HG03066 (cell line): ENCODE measurements at regions not wholly inside any gene's neighbourhood (a gene's known extent, or its start where the extent isn't known, plus 50 kb on each side); places are given as distances from the start of the nearest gene placed in this dataset.
"Not testable (repeated sequence)": the region's sequence is repeated elsewhere in the genome, so short reads cannot be mapped to it uniquely, and the experiment has no call there.

Experiments
- ATAC-seq: cut with Tn5 transposase; IDR thresholded peaks from one replicate; pipeline ENCODE4 v1.9.1; 2021; ENCODE audit warnings: low read depth; ENCODE audit not compliant: unreplicated experiment

DNA sequence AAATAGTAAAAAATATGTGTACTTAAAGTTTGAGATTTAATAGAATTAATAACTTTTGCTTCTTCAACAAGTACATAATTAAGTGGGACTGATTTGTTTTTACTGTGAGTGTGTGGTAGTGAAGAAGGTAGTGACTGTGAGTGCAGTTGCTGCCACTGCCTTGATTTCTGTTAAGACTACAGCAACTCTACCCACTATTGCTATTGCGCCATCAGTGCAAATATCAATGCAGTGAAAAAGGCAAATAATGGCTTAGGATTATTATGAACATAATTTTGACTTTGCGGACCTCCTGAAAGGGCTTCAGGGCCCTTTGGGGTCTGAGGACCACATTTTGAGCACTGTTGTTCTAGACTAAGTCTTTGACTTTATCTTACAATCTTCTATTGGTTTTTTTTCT lies 112.0 kb upstream of the PITX1 start:
- ATAC-seq, result no peak

DNA sequence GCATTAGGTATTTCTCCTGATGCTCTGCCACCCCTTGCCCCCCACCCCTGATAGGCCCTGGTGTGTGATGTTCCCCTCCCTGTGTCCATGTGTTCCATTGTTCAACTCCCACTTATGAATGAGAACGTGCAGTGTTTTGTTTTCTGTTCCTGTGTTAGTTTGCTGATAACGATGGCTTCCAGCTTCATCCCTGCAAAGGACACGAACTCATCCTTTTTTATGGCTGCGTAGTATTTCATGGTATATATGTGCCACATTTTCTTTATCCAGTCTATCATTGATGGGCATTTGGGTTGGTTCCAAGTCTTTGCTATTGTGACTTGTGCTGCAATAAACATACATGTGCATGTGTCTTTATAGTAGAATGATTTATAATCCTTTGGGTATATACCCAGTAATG lies 109.7 kb upstream of the PITX1 start:
- ATAC-seq, result not testable (repeated sequence)

DNA sequence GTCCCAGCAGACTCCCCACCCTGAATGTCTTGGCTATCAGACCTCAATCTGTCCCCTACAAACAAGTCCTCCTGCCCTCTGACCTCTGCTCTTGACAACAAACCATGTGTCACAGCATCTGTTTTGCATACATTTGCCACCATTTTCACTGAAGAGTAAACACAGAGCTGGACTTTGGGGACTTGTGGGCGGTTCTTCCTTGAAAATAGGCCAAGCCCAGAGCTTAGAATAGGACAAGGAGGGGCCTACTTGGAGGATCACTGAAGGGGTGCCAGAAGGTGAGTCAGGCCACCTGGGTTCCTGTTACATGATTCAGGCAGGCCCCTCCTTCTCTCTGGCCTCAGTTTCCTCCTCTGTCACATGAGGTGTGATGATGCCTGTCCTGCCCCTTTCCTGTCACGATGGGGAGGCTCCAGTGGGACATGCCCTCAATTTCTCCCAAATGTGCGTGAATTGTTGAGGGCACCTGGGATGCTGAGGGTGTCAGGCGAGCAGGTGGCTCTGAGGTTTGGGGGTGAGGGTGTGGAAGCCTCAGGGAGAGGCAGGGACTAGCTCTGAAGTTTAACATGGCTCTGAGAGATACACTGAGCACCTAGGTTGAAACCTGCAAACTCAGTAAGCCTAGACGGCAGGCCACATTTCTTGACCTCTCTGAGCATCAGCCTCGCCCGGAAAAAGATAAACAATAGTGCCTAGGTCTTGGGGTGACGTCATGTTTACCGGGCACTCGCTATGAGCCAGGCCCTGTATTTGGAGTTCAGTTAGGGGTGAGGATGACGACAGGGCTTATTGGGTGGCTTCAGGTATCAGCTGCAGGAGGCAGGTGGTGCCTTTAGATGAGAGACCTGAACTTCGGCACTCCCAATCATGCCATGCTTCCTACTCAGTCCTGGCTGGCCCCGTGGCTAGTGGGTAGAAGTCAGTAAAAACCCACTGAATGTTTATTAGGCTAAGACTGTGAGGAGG lies 107.6 kb upstream of the PITX1 start:
- no peak for ATAC-seq

DNA sequence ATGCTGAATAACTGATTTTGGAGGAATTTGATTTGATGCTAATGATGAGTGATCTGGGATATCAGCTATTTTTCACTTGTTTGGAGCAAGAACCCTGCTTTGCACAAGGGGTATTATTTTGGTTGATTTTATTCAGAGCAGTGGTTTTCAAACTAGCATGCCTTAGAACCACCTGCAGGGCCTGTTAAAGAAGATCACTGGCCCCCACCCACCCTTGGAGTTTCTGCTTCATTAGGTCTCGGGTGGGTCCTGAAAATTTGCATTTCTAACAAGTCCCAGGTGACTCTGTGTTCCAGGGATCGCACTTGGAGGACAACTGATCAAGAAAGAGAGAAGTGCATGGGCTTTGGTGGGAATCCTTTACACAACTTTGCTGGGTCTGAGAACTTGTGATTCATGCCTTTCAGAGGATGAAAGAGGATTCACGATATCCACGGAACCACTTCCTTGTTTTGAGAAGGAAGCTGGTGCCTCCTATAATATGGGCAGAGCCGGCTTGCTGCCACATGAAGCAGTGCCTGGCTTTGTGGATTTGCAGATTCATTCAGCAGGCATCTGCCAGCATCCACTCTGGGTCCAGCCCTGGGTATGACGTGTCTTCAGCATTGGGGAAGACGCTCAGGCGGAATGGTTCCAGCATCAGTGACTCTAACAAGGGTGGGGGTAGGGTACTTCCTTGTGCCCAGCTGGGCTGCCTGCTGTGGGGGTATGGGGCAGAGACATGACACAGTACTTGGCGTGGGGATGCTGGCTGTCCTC lies 106.6 kb upstream of the PITX1 start:
- no peak for ATAC-seq

DNA sequence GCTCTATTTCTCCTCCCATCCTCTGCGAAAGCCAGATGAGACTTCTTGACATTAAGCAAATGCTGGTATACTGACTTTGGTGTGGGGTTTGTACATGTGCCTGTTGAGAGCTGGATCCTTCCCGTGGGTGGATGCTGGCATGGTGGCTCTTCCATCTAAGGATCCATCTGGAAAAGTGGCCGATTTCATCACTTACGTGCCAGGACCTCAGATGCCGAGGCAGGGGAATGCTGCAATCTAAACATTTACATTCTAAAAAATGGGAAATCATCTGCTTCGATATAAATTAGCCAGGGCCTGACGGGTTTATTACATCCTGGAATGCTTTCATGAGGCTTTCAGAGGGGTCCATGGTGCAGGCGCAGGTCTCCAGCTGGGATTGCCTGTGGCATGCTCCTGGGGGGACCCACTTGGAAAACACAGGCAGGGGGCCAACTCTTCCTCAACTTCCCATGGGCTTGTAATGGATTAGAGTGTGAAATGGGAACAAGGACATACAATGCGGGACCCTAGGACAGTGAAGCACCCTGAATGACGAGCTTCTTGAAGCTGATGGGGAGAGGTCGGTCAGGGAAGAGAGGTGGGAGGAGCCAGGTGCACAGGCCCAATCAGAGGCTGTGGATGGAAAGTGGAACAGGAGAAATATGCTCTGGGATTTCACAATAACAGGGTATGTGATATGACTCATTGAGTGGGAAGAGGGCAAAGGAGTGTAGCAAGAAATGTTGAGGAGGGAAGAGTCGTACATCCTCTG lies 105.5 kb upstream of the PITX1 start:
- no peak for ATAC-seq

DNA sequence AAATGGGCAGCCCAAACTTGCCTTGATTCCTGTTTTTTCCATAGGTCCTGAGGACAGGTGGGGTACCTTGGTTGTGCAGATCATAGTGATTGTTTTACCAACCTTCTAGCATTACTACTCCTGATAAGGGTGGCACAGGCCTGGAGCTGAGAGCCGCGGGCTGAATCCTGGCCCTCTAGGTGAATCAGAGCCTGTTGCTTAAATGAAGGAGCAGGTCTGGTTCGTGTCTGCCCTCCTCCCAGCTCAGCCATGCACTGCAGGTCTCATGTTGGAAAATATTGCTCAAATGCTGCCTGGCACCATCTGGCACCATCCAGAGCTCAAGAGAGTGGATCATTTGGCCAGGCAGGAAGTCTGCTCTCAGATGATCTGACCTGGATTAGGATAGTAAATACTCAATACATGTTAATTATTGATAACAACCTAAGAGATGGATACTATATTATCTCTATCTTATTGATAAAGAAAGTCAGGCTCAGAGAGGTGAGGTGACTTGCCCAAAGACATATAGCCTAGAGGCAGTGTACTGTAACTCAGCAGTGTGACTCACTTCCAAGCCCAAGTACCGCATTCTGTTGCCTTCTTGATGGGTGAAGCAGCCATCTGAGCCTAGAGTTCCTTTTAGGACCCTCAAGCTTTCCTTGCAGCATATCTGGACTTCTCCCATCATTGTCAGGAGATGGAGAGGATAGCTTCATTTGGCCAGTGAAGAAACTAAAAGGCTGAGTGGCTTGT lies 104.3 kb upstream of the PITX1 start:
- ATAC-seq, result no peak

DNA sequence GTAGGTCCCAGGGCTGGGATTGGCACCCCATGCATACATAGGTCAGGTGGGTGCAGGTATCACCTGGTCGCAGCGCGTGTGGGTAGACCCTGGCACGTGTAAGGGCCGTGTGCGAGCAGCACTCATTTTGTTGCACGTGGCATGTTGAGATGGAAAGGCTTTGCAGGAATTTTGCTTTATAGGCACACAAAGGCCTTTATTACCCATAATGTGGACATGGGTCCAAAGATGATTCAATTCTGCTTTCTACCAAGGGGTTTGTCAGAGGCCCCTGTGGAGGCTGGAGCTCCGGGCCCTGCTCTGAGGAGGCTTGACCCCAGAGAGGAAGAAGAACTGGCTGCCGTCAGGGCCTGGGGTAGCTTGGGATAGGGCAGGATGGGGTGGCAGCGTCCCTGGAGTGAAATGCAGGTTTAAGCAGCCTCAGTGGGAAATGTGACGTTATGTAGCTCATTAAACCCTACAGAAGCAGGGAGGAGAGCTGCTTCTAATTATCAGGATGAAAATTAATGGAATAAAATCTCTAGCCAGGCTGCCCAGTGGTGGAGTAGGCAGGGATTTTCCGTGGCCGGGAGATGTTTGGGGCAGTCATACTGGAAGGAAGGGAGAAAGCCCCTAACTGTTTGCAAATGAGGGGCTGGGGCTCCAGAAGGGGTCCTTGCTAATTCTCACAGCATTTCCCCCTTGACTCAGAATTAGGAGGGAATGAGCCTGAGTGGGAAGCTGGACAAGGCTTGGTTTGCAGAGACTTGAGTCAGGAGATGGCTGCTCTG lies 103.3 kb upstream of the PITX1 start:
- ATAC-seq, result no peak

DNA sequence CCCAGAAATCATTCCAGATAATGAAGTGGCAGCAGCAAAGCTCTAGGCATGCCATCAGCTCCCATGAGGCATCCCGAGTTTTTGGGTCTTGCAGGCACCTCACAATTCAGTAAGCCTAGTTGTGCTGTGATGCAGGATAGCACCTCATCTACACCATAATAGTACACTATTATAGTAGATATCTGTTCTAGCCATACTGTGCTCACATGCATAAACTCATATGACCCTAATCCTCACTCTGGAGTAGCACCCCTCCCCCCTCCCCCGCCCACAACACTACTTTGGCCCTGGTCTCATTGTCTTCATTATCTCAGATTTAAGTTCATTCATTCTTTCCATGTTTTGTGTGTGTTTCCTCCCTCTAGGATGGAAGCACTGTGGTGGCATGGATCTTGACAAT lies 102.5 kb upstream of the PITX1 start:
- ATAC-seq, result no peak

DNA sequence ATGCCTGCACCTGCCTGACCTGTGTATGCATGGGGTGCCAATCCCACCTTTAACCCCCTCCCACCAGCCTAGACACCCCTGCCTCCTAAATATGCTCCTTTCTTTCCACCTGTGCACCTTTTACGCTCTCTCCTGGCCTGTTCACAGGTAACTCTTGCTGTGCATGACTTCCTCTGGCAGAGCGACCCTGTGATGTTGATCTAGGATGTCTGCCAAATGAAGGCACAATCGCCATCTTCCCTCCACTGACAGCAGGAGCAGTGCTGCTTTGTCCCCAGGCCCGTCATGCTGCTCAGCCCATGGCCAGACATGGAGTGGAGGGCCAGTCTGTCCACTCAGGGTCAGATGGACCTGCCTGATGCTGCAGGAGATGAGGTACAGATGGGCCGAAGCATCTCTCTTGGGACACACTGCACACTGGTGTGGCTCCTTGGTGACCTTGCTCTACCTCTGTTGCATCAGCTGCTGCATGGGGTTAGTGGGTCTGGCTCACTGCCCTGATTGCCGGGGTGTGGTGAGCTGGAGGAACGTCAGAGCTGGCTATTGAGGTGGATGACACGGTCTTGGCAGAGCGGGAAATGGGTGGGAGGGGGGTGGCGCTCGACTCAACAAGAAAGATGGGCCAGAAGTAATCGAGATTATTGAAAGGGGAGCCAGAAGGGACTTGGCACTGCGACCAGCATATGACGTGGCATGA lies 101.7 kb upstream of the PITX1 start:
- no peak for ATAC-seq

DNA sequence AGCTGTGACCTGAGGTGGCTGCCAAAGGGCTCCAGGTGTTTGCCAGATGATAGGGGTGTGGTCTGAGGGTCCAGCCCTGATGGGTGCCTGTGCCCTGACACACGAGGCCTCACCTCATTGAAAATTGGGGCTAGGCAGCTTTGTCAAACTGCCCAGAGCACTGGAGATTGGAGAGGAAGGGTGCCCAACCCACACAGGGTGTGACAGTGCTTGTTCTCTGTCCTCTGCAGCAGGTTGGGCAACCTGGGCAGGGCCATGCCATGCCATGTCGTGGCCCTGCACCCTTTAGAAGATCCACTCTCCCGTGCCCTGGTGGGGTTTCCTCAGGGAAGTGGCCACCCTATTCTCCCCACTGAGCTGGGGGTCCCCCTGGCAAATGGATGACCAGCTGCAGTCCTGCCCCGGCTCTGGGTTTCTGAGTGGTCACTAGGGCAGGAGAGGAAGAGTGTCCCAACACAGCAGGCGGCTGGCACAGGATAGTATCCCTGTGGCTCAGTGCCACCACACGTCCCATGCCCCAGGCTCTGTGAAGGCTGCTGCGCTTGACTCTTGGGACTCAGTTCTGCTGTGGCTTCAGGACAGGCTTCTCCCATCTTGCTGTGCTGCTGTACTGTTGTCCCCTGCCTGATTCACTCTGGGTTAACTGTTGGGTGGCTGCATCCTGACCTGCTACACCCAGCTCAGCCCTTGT lies 100.8 kb upstream of the PITX1 start:
- ATAC-seq, result no peak

DNA sequence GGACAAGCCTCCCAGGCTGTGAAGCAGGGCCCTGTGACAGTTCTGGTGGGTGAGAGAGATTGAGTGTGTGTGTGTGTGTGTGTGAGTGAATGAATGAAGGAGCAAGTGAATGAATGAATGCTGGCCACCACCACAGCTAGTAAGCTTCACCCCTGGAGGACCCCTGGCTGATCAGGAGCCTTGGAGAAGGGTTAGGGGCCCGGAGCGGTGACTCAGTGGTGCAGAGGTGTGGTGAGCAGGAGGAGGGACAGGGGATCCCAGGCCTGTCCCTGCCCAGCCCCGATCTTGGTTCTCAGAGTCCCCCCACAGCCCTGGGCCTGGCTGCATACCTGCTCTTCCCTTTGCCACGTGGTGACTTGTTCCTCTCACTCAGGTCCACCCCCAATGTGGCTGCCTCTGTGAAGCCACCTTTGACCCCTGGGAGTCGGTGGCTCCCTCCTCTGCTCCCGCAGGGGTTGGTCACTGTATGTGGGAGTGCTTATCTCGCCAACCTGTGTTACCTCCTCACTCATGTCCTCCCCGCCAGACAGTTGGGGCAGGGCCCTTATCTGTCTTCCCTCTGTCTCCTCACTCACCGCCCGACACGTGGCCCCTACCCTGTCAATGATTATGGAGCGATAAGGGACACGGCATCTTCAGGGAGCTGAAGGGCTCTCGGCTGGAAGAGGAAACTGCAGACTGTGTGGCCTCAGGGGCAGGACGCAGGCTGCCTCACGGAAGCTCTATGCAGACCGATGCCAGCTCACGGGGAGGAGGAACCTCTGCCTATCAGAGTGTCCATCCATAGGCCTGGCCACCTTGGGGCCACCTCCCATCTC lies 99.9 kb upstream of the PITX1 start:
- no peak for ATAC-seq

DNA sequence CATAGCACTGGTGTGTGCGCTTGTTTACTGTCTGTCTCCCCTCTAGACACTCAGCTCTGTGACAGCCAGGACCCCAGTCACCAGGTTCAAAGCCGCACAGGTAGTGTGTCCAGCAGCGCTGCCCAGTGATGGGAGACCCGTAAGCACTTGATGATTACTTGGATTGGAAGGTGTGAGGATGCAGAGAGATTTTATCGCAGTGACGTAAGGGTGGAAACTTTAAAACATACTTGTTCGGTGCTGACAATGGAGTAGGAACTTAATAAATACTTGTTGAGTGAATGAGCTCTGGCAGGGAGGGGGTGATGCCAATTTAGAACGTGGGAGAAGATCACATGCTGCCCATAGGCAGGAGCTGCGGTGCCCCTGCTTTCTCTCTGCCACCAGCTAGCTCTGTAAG lies 99.2 kb upstream of the PITX1 start:
- no peak for ATAC-seq

DNA sequence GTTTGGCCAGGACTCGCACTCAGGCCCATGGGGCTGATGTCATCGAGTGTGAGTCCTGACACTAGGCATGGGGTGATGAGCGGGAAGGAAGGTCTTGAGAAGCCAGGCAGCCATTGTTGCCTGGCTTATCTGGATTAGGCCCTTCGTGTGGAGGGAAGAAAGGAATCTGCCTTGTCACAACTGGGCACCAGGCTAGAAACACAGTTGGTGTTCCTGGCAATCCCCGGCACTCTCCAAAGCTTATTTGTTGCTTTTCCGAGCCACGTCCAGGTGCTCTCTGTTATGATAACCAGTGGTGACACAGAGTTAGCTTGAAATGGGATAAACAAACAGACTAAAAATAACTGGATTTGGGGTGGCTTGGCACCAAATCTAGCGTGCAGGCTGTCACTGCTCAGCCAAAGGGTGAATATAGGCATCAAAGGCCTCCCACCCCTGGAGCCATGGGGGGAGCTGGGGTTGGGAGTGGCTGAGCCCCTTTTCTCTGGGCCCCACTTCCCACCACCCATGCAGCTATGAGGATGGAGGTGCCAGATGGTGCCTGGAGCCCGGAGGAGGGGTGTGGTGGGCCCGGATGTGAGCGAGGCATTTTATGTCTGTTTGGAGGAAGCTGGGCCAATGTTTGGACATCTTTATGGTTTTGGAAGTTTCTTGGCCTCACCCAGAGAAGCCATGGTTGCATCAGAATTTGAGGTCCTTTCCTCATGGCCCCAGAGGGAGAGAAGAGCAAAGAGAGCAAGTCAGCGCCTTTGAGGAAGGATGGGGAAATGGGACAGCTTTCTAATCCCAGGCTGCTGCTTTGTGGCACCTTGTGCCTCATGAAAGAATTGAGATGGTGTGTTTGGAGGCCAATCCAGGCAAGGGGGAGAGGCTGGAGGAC lies 98.0 kb upstream of the PITX1 start:
- ATAC-seq, result no peak

DNA sequence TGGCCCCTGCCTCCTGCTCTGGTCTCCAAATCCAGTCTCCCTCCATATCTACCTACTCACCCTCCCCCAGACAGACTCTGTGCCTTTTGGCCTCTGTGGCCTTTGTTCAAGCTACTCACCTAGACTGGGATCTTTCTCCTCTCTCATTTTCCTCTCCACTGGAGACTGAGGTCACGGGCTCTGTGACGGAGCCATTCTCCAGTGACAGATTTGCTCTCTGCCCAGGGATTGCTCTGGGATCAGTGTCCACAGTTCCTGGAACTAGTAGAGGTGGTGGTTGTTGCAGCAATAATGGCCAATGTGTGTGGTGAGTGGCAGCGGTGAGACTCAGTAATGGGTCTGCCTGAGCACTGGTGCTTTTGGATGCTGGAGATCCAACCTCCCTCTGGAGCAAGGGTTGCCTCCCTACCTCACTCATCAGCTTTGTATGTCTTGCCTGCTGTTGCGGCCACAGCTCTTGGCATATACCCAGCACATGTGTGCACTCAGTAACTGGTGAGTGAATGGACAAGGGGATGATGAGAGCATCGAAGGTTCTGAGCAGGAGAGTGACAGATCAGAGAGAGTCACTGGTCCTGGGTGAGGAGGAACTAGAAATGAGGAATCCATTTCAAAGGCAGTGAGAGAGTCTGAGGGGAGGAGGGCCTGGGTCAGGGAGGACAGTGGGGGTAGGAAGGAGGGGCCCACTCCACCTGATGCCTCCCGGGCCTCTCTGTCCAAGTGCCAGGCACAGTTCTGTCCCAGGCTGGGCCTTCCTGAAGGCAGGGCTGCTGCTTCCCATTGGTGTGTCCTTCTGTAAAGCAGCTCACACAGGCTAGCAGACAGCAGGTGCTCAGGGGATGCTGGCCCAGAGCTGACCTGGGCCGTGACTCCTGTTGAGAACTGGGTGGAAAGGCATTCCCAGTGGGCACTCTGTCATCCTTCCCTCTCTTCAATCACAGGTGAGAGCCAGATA lies 96.5 kb upstream of the PITX1 start:
- no peak for ATAC-seq

DNA sequence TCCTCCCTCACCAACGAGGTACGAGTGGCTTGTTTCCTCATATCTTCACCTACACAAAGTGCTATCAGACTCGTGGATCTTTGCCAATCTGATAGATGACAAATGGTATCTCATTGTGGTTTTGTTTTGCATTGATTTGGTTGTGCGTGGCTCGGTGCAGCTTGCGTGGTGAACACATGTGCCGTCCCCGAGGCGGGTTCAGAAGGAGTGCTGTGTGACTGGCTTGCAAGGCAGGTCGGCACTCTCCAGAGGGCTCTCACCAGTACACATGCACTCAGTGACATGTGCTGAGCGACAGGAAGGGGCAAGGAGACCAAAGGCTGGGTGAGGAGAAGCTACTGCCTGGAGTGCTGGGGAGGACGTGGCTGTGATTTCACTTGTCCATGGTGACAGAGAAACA lies 95.3 kb upstream of the PITX1 start:
- no peak for ATAC-seq

DNA sequence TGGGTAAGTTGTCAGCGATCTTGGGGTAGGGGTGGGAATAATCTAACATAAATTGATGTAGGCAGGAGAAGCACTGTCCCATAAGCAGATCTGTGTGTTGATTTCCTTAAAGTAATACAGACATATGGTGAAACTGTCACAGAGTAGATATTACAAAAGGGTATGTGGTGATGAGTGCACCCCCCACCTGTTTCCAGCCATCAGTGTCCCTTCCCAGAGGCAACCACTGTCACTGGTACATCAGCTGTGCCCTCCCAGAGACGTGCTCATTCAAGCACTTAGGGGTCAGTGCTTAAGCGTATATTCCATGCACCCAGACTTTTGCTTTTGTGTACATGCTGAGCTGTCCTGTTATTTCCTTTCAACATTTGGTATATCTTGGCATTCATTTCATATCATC lies 94.3 kb upstream of the PITX1 start:
- ATAC-seq, result no peak
